Activated T-helper 1 cell treated with anti-CD3 and anti-CD28 coated beads, Interleukin-12 subunit alpha, Interleukin-12 subunit beta, Interleukin-2, Interleukin-4 antibody, amounts not matched to agents 30 ng/mL and 10 ng/mL and 1 ng/mL, durations not matched to agents 14 hours and 24 hours and 36 hours (primary cell): ENCODE measurements at regions not wholly inside any gene's neighbourhood (a gene's known extent, or its start where the extent isn't known, plus 50 kb on each side); places are given as distances from the start of the nearest gene placed in this dataset.

ENCODE experiments used
- DNase-seq: peaks from one replicate; pipeline ENCODE4 v3.0.0; 2021; ENCODE audit warnings: low spot score
- H3K27ac Mint-ChIP-seq: one replicate; pipeline ENCODE4 v1.8.0; 2021; ENCODE audit warnings: mild to moderate bottlenecking, mixed read lengths
- H3K27me3 Mint-ChIP-seq: one replicate; pipeline ENCODE4 v1.8.0; 2022; ENCODE audit warnings: mild to moderate bottlenecking, moderate library complexity, mixed read lengths; ENCODE audit not compliant: insufficient read depth
- H3K36me3 Mint-ChIP-seq: one replicate; pipeline ENCODE4 v1.8.0; 2021; ENCODE audit warnings: low read depth, mixed read lengths
- H3K4me1 Mint-ChIP-seq: one replicate; pipeline ENCODE4 v1.8.0; 2021; ENCODE audit warnings: low read depth, mixed read lengths
- H3K4me3 Mint-ChIP-seq: one replicate; pipeline ENCODE4 v1.8.0; 2021; ENCODE audit warnings: mild to moderate bottlenecking, moderate library complexity, mixed read lengths
- H3K9me3 Mint-ChIP-seq: one replicate; pipeline ENCODE4 v1.8.0; 2021; ENCODE audit warnings: mixed read lengths
- intact Hi-C: fragments of 100-400 bp; cut with micrococcal nuclease; formaldehyde crosslinking; loops from one replicate; pipeline ENCODE4 v1.15.1; 2024

GRCh38 chr6:168200571-168201134, 118.9 kb downstream of the DACT2 start:
- intact Hi-C loops: loop anchor here (2.0 kb wide), 1 partner anchor 156 kb away; no protein-coding TSS in a partner anchor
- no peak overlapping the region for H3K4me3 Mint-ChIP-seq
- peaks cover 4% of the 10 kb centered on the region for H3K27me3 Mint-ChIP-seq
- no peaks in the 10 kb centered on the region for H3K4me1 Mint-ChIP-seq
- H3K9me3 Mint-ChIP-seq: no peaks in the 10 kb centered on the region
- H3K36me3 Mint-ChIP-seq: no peaks in the 10 kb centered on the region
- DNase-seq: no peak
- no peak overlapping the region for H3K27ac Mint-ChIP-seq

DNA sequence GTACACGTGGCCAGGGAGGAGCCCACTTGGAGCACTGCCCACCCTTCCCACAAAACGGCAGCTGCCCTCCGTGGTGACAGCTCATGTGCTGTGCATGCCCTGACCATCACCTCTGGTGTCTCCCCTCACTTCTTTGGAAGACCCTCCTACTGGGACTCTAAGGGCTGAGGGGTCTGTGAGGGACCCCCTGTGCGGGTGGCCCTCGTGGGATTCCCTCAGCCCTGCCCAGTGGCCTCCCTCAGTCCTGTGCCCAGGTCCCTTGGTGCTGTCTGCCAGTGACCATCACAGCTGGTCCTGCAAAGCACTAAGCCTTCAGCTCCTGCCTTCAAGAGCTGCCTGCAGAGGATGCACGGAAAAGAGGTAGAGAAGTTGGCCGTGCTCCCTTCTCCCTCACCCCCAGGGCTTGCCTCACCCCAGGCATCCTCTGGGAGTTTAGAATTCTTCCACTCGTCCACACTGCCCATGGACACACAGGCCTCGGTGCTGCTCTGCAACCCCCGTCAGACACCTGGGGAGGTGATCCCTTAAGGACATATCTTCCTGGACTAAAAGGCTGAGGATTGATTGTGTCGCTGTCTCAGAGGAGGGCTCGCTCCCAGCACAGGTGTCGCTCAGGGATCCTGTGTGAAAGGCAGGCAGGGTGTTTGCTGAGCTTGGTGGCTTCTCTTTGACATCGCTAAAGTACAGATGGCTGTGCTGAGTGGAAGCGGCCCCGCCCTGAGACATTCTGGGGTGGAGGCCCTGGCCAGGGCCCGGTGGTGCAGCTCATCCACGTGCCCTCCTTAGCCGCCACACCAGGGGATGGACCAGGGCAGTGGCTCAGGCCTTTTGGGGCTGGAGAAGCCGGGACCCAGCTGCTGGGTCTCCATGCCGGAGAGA, 119.5 kb upstream of the FRMD1 start:
- Mint-ChIP-seq H3K4me3 (no peak overlapping the region), H3K27ac (no peak overlapping the region), H3K9me3 (no peaks in the 10 kb centered on the region), H3K27me3 (peaks cover 4% of the 10 kb centered on the region), H3K4me1 (no peaks in the 10 kb centered on the region), H3K36me3 (no peaks in the 10 kb centered on the region)
- DNase-seq: no peak
- intact Hi-C loops: no loop called here

DNA sequence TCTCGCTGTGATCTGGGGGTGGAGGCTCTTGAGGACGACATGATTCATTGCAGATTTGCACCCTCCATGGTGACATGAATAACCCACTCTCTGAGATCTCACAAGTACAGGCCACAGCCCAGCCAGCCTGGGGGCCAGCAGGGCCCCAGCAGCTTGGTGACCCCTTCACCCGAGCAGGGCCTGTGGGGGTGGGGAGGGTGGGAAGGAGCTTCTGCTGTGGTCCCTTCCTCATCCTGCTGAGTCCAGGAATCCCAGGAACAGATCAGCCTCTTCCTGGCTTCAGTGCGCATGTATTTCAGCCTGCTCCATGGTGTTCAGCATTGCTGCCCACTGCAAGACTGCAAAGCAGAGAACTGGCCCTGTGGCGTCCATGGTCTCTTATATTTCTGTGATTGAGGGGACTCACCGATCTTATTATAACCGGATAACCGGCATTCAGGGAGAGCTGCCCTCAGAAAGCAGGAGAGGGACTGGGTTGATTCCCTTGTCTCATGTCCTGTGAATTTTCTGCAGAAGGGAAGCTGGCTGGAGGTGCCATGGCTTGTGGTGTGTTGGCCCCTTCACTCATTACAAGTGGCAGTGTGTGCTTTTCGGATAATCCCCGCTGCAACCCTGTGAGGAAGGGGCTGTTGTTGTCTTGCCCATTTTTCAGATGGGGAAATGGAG, 118.8 kb upstream of the FRMD1 start:
- H3K27ac Mint-ChIP-seq: no peak overlapping the region
- H3K4me3 Mint-ChIP-seq: no peak overlapping the region
- intact Hi-C loops: no loop called here
- DNase-seq: no peak
- H3K36me3 Mint-ChIP-seq: no peaks in the 10 kb centered on the region
- peaks cover 4% of the 10 kb centered on the region for H3K27me3 Mint-ChIP-seq
- no peaks in the 10 kb centered on the region for H3K9me3 Mint-ChIP-seq
- H3K4me1 Mint-ChIP-seq: no peaks in the 10 kb centered on the region

DNA sequence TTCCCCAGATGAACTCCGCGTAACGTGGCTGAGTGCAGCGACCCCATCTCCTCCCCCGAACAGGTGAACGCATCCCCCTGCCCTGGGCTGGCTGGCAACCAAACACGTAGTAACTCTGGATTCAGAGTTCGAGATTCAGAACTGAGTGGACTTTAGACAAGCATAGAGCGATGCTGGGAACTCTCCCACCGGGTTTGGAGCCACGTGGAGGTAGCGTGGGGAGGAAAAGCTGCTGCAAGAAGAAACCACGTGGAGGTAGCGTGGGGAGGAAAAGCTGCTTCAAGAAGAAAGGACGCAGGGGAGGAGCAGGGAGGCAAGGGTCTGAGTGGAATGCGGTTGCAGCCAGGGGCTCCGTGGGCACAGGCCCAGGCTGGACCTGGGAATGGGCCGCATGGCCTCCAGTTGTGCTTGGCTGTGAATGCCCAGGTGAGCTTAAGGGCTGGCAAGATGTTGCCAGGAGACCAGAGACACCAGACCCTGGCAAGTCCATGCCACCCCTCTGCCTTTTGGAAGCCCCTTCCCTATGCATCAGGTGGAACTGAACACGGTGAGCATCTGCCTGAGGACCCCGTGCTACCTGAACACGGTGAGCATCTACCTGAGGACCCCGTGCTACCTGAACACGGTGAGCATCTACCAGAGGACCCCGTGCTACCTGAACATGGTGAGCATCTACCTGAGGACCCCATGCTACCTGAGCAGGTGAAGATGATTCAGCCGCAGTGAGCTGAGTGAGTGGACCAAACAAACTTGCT, 118.0 kb upstream of the FRMD1 start:
- no peak for DNase-seq
- no peak overlapping the region for H3K27ac Mint-ChIP-seq
- H3K36me3 Mint-ChIP-seq: no peaks in the 10 kb centered on the region
- no peaks in the 10 kb centered on the region for H3K9me3 Mint-ChIP-seq
- no peak overlapping the region for H3K4me3 Mint-ChIP-seq
- no peaks in the 10 kb centered on the region for H3K4me1 Mint-ChIP-seq
- intact Hi-C loops: no loop called here
- peaks cover 5% of the 10 kb centered on the region for H3K27me3 Mint-ChIP-seq

DNA sequence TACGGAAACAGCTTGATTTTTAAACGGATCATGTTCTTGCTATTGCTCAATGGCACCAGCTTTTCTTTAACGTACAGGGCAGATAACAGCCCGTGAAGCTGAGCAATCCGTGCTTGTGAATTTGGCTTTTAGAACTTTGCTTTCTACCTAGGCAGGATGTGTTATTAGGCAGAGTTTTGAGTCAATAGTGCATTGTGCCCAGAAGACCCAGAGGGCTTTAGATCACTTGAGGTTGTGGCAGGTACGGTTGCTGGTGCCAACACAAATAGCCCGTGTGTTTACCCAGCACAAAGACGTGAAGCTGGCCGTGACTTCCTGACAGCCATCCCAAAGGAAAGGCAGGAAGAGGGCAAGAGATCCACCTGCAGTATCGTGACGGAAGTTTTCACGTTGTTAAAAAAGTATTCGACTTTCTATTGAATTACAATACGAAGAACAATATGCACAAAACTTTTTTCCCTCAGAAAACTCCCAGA, 117.4 kb upstream of the FRMD1 start:
- Mint-ChIP-seq H3K36me3 (no peaks in the 10 kb centered on the region), H3K4me1 (no peaks in the 10 kb centered on the region), H3K27ac (no peak overlapping the region), H3K4me3 (no peak overlapping the region), H3K27me3 (peaks cover 5% of the 10 kb centered on the region), H3K9me3 (no peaks in the 10 kb centered on the region)
- intact Hi-C loops: no loop called here
- DNase-seq: no peak

GRCh38 chr6:168195712-168196111, 116.7 kb upstream of the FRMD1 start:
- Mint-ChIP-seq H3K9me3 (no peaks in the 10 kb centered on the region), H3K4me3 (no peak overlapping the region), H3K27ac (no peak overlapping the region), H3K4me1 (no peaks in the 10 kb centered on the region), H3K27me3 (peaks cover 5% of the 10 kb centered on the region), H3K36me3 (no peaks in the 10 kb centered on the region)
- intact Hi-C loops: no loop called here
- no peak for DNase-seq

DNA sequence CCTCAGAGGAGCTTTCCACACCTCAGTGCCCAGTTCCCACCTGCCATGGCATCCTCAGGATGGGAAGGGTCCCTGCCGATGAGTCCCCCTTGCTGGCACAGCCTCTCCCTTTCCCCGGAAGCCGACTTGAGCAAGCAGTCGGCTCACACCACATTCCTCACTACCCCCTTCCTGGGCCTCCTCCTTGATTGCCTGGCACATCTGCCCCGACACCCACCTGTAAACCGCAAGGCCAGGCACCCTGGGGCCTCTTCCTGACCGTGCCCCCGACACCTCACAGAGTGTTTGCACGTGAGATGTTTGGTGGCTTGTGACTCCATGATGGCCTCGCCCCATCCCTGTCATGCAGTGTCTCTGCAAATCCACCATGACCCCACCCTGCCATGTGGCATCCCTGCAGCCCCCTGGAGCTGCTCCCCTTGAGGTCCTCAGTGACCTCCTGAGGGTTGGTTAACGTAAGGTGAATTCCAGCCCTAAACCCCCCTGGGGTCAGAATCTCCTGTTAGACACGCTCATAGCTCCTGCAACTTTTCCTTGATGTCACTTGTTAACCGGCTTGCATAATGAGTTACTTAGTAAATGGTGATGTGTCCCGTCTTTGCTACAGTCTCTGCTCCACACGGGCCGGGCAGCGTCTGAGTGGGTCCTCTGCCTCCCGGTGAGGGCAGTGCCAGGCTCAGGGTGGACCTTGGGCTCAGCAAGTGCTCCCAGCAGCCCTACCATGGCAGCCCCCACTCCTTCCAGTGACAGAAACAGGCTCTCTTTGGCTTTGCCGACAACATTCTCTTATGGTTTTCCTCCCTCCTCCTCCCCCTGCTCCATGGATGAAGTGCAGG, 115.9 kb upstream of the FRMD1 start:
- Mint-ChIP-seq H3K4me1 (no peaks in the 10 kb centered on the region), H3K27me3 (peaks cover 2% of the 10 kb centered on the region), H3K36me3 (no peaks in the 10 kb centered on the region), H3K4me3 (no peak overlapping the region), H3K27ac (no peak overlapping the region), H3K9me3 (no peaks in the 10 kb centered on the region)
- intact Hi-C loops: no loop called here
- no peak for DNase-seq

- intact Hi-C loops: no loop called here
- Mint-ChIP-seq H3K27me3 (peaks cover 2% of the 10 kb centered on the region), H3K4me3 (no peak overlapping the region), H3K36me3 (no peaks in the 10 kb centered on the region), H3K9me3 (no peaks in the 10 kb centered on the region), H3K27ac (no peak overlapping the region), H3K4me1 (no peaks in the 10 kb centered on the region)
- no peak for DNase-seq
Measured at GRCh38 chr6:168193816-168194721, 115.1 kb upstream of the FRMD1 start.

- no peaks in the 10 kb centered on the region for H3K36me3 Mint-ChIP-seq
- H3K4me1 Mint-ChIP-seq: no peaks in the 10 kb centered on the region
Measured at GRCh38 chr6:168192901-168193815, 114.1 kb upstream of the FRMD1 start.

GRCh38 chr6:168192195-168192900, 113.3 kb upstream of the FRMD1 start:
- no peaks in the 10 kb centered on the region for H3K4me1 Mint-ChIP-seq
- no peak overlapping the region for H3K27ac Mint-ChIP-seq
- no peaks in the 10 kb centered on the region for H3K9me3 Mint-ChIP-seq
- no peak for DNase-seq
- H3K27me3 Mint-ChIP-seq: peaks cover 2% of the 10 kb centered on the region
- intact Hi-C loops: no loop called here
- H3K36me3 Mint-ChIP-seq: no peaks in the 10 kb centered on the region
- H3K4me3 Mint-ChIP-seq: no peak overlapping the region

More at GRCh38 chr6:168192901-168193815, 114.1 kb upstream of the FRMD1 start:
- Mint-ChIP-seq H3K27ac (no peak overlapping the region), H3K27me3 (peaks cover 2% of the 10 kb centered on the region), H3K9me3 (no peaks in the 10 kb centered on the region), H3K4me3 (no peak overlapping the region)
- no peak for DNase-seq
- intact Hi-C loops: no loop called here
